RWPE2 (cell line): ENCODE measurements at regions not wholly inside any gene's neighbourhood (a gene's known extent, or its start where the extent isn't known, plus 50 kb on each side); places are given as distances from the start of the nearest gene placed in this dataset.

Source experiments
- ATAC-seq: fragments of 200-7000 bp; cut with Tn5 transposase; 3 replicates; pipeline ENCODE4 v1.9.1; 2021; ENCODE audit warnings: low read depth
- DNase-seq: peaks from one replicate; pipeline ENCODE4 v3.0.0-alpha.2; 2020; ENCODE audit warnings: low spot score
- H3K27ac ChIP-seq: fragments of 450-650 bp; 2 replicates; pipeline ENCODE4 v1.5.1; 2017; ENCODE audit warnings: mild to moderate bottlenecking; ENCODE audit not compliant: poor library complexity, severe bottlenecking
- H3K27me3 ChIP-seq: fragments of 250-450 bp; sonication (Bioruptor Pico); 2 replicates; pipeline ENCODE4 v1.5.1; 2021; ENCODE audit warnings: mild to moderate bottlenecking, moderate library complexity; ENCODE audit not compliant: insufficient read depth, poor library complexity, severe bottlenecking
- H3K36me3 ChIP-seq: fragments of 250-450 bp; sonication (Bioruptor Pico); 2 replicates; pipeline ENCODE4 v1.5.1; 2020; ENCODE audit warnings: low read depth, mild to moderate bottlenecking, moderate library complexity
- H3K4me1 ChIP-seq: fragments of 250-450 bp; sonication (Bioruptor Pico); 2 replicates; pipeline ENCODE4 v1.5.1; 2021; ENCODE audit warnings: mild to moderate bottlenecking, moderate library complexity; ENCODE audit not compliant: insufficient read depth, poor library complexity, severe bottlenecking
- H3K4me3 ChIP-seq: fragments of 250-450 bp; sonication (Bioruptor Pico); 2 replicates; pipeline ENCODE4 v1.5.1; 2021; ENCODE audit warnings: mild to moderate bottlenecking, moderate library complexity; ENCODE audit not compliant: severe bottlenecking
- H3K9me3 ChIP-seq: fragments of 250-450 bp; sonication (Bioruptor Pico); 2 replicates; pipeline ENCODE4 v1.5.1; 2021; ENCODE audit warnings: mild to moderate bottlenecking, moderate library complexity; ENCODE audit not compliant: severe bottlenecking
- TF ChIP-seq, protein P1 (sequence below): fragments of 450-650 bp; IDR thresholded peaks from one replicate; pipeline ENCODE4 v1.5.1; 2017; ENCODE audit warnings: mild to moderate bottlenecking, moderate library complexity; ENCODE audit not compliant: poor library complexity, severe bottlenecking

DNA sequence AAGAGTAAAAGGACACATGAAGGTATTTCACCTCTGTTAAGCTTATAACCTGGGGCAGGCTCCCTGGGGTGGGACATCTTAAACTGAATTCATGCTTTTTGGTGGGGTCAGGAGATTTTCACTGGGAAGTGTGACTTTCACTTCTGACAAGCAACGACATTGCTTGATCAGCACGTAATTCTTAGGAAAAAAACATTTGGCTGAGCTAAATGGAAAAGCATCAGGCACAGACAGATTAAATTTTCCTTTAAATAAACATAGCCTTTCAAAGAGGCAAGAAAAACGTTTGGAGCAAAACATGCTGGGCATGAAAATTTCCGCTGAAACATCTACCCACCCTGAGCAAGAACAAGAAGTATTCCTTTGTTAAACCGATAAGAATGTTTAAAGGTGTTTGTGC is 674.0 kb upstream of the CELF4 start:
- no peaks in the 10 kb centered on the region for H3K4me1 ChIP-seq
- DNase-seq (no peak), ATAC-seq (no peak)
- H3K4me3 ChIP-seq, result no peak overlapping the region
- no peak overlapping the region for H3K27ac ChIP-seq
- H3K9me3 ChIP-seq, result no peaks in the 10 kb centered on the region
- H3K27me3 ChIP-seq, result no peaks in the 10 kb centered on the region
- TF ChIP-seq, protein P1, sequence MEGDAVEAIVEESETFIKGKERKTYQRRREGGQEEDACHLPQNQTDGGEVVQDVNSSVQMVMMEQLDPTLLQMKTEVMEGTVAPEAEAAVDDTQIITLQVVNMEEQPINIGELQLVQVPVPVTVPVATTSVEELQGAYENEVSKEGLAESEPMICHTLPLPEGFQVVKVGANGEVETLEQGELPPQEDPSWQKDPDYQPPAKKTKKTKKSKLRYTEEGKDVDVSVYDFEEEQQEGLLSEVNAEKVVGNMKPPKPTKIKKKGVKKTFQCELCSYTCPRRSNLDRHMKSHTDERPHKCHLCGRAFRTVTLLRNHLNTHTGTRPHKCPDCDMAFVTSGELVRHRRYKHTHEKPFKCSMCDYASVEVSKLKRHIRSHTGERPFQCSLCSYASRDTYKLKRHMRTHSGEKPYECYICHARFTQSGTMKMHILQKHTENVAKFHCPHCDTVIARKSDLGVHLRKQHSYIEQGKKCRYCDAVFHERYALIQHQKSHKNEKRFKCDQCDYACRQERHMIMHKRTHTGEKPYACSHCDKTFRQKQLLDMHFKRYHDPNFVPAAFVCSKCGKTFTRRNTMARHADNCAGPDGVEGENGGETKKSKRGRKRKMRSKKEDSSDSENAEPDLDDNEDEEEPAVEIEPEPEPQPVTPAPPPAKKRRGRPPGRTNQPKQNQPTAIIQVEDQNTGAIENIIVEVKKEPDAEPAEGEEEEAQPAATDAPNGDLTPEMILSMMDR, result no peak
- no peaks in the 10 kb centered on the region for H3K36me3 ChIP-seq

DNA sequence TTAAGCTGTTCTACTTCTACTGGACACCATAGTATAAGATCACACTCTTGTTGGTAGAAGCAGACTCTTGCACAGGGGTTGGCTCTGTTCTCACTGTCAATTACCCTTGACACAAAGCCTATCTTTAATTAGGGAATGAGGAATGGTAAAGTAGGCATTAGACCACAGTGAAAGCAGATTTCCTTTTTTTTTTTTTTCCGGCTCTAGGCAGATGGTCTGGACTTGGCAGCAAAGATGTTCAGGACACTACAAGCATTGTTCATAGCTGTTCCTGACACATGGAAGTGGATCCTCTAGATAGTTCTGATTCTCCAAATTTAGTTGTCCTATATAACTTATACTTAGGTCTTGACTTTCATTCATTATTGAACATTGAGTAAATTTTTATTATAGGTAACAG is 672.2 kb upstream of the CELF4 start:
- no peaks in the 10 kb centered on the region for H3K27me3 ChIP-seq
- H3K36me3 ChIP-seq, result no peaks in the 10 kb centered on the region
- H3K27ac ChIP-seq, result no peak overlapping the region
- ATAC-seq, result no peak
- TF ChIP-seq, protein P1, result no peak
- no peaks in the 10 kb centered on the region for H3K9me3 ChIP-seq
- DNase-seq, result no peak
- no peaks in the 10 kb centered on the region for H3K4me1 ChIP-seq
- H3K4me3 ChIP-seq, result no peak overlapping the region

DNA sequence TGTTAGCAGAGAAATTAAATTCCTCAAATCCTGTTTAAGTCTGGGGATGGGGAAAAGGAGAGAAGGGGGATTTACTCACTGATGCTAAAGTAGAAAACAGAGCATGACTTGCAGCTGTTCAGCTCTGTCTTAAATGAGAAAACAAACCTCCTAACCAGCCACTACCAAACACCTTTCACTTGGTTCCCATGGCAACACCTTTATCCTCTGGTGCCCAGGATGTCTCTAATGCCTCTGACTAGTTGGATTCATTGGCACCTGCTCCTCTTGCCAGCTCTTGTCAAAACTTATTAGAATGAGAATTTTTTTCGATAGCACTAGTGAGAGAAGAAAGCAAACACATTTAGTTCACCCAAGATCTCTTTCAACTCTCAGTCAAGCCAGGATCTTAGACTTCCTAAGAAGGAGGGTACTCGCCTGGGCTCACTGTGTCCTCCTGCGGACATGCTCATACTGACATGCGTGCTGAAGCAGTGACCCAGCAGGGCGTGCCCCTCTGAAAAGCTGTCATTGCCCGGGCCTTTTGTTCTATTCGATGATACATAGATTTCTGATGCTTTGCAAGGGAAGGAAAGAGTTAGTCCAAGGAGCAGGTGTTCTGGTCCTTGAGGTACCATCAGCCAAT is 656.0 kb upstream of the CELF4 start:
- no peaks in the 10 kb centered on the region for H3K36me3 ChIP-seq
- no peak for ATAC-seq
- no peaks in the 10 kb centered on the region for H3K9me3 ChIP-seq
- no peak for DNase-seq
- no peak overlapping the region for H3K27ac ChIP-seq
- no peaks in the 10 kb centered on the region for H3K27me3 ChIP-seq
- no peak overlapping the region for H3K4me3 ChIP-seq
- TF ChIP-seq, protein P1, result no peak
- no peaks in the 10 kb centered on the region for H3K4me1 ChIP-seq

DNA sequence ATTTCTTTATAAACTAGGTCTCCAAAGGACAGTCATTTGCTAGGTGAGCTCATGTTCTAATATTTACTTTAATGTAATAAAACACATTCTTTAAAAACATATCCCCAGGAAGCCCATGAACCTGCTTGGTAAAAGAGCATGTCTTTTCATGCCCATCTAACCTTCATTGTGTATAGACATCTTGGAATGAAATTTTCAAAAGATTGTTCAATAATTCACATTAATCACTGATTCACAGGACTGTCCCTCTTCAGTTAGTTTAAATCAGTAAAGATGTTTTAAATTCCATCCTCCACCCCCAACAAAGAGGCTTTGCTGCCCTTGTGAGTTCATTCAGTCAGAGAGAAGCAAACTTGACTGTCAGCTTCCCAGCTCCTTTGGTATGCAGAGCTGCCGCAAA is 633.4 kb upstream of the CELF4 start:
- no peak for DNase-seq
- Histone ChIP-seq H3K4me3 (no peak overlapping the region), H3K36me3 (no peaks in the 10 kb centered on the region), H3K4me1 (no peaks in the 10 kb centered on the region), H3K9me3 (no peaks in the 10 kb centered on the region), H3K27ac (no peak overlapping the region), H3K27me3 (no peaks in the 10 kb centered on the region)
- ATAC-seq, result 0 out of 3 replicates have a peak, but pooled peaks have one; percentile 10
- TF ChIP-seq, protein P1, result no peak

DNA sequence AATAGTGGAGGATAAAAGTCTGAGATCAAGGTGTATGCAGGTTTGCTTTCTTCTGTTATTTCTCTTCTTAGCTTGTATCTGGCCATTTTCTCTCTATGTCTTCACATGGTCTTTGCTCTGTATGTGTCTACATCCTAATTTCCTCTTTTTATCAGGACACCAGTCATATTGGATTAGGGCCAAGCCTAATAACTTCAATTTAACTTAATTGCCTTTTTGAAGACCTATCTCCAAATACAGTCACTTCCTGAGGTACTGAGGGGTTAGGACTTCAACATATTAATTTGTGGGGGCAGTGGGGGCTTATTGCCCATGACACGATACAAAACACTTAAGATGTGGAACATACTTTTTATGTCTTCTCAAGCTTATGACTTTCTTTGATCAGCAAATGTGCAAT is 632.9 kb upstream of the CELF4 start:
- no peak for ATAC-seq
- H3K4me1 ChIP-seq, result no peaks in the 10 kb centered on the region
- no peaks in the 10 kb centered on the region for H3K27me3 ChIP-seq
- TF ChIP-seq, protein P1, result no peak
- no peaks in the 10 kb centered on the region for H3K36me3 ChIP-seq
- H3K9me3 ChIP-seq, result no peaks in the 10 kb centered on the region
- no peak overlapping the region for H3K27ac ChIP-seq
- no peak overlapping the region for H3K4me3 ChIP-seq
- DNase-seq, result no peak
